NCI-H748 (cell line): ENCODE measurements at regions not wholly inside any gene's neighbourhood (a gene's known extent, or its start where the extent isn't known, plus 50 kb on each side); places are given as distances from the start of the nearest gene placed in this dataset.
"Not testable (repeated sequence)": the region's sequence is repeated elsewhere in the genome, so short reads cannot be mapped to it uniquely, and the experiment has no call there.

ENCODE experiments used
- DNase-seq: peaks from one replicate; lab custom pipeline; 2025; ENCODE audit not compliant: unreplicated experiment; lab: John Stamatoyannopoulos, UW

DNA sequence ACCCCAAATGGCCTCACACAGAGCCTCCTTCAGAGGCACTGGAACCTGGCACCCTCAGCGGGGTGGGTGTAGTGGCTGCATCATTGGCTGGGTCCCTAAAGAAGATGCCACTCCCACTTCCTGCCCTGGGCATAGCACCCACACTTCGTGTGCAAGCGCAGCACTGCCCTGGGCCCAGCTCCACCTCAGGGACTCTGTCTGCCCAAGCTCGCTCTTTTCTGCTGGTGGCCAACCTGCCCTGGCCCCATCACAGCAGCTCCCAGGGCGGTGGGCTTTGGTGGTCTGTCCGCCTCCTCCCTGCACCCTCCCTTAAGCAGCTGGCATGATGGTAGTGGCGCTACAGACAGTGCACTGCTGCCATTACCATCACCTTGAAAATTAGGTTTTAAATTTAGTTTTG, 829.3 kb upstream of the BRINP3 start:
- DNase-seq: no peak

- peak; percentile 44 for DNase-seq
These were observed 838.2 kb upstream of the RGS18 start for GRCh38 chr1:191320062-191320461.

- DNase-seq: no peak
These were observed 830.4 kb upstream of the RGS18 start for GRCh38 chr1:191327868-191328267.

DNA sequence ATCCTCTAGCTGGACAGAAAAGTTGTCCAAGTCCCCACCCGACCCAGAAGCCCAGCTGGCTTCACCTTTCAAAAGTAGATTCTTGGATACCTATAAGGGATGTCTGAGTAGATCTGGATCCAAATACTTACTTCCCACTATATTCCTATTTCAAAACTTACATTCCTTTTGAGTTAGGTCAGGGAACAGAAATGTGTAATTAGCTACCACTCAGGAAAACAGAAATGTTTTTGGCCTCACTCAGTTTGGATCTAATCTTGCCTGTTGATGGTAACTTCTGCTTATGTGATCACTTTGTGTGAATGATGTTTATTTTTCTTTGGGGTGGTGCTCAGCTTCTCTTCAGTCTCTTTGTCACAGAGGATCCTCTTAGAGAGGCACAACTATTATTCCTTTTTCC, 814.4 kb upstream of the RGS18 start:
- no peak for DNase-seq

DNA sequence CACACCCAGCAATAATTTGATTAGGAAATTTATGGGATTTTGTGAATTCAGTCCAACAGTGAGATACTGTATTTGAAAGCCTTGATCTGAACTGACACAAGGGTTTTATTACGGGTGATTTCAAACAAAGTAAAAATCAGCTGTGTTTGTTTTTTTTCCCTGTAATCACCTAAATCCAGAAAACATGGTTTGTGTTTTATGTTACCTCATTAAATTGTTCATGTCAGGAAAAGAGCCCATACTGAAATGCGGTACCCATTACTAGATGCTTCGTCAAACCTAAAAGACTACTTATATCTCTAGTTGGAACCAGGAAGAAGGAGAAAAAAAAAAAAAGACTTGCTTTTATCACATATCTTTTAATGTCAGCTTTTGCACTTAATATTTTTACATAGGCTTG, 811.9 kb upstream of the RGS18 start:
- DNase-seq: no peak

GRCh38 chr1:191348328-191348727, 809.9 kb upstream of the RGS18 start:
- no peak for DNase-seq

GRCh38 chr1:191350938-191351337, 807.3 kb upstream of the RGS18 start:
- DNase-seq: peak; percentile 12

DNA sequence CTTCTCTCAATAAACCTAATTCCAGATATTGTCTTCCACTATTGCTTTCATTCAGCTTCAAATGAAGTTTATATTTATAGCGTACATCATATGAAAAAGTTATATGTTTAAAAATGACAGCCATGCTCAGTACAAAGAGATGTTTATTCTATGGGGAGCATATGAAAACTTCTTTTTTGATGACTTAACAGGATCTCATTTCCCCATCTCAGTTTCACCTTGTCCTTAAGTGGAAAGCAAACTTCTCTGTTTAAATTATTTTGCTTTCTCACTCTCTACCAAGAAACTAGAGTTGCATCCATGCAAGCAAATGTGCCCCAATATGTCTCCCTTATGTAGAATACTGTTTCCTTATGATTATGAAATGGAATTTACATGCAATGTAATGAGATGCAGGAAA, 799.5 kb upstream of the RGS18 start:
- no peak for DNase-seq

GRCh38 chr1:191366686-191367085, 791.6 kb upstream of the RGS18 start:
- no peak for DNase-seq

- no peak for DNase-seq
These were observed 789.2 kb upstream of the RGS18 start for GRCh38 chr1:191368891-191369654.

DNA sequence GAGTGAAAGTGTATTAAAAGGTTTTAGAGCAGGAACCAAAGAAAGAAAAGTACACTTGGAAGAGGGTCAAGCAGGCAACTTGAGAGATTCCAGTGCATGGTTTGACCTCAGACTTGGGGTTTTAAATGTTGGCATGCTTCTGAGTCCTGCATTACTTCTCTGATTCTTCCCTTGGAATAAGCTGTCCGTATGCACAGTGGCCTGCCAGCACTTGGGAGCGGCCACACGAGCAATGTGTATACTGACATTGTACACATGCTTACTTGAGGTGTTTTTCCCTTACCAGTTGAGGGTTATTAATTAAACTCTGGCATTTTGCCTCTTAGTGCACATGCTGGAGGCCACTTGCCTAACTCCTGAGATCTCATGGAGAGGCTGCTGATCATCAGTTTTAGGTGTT, 786.6 kb upstream of the RGS18 start:
- no peak for DNase-seq

- DNase-seq: no peak
These were observed 770.0 kb upstream of the RGS18 start for GRCh38 chr1:191388283-191388682.

DNA sequence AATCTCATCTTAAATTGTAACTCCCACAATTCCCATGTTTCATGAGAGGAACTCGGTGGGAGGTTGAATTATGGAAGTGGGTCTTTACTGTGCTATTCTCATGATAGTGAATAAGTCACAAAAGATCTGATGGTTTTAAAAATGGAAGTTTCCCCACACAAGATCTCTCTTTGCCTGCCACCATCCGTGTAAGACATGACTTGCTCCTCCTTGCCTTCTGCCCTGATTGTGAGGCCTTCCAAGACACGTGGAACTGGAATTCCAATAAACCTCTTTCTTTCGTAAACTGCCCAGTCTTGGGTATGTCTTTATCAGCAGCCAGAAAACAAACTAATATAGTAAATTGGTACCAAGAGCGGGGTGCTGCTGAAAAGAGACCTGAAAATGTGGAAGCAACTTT, 761.6 kb upstream of the RGS18 start:
- no peak for DNase-seq

DNA sequence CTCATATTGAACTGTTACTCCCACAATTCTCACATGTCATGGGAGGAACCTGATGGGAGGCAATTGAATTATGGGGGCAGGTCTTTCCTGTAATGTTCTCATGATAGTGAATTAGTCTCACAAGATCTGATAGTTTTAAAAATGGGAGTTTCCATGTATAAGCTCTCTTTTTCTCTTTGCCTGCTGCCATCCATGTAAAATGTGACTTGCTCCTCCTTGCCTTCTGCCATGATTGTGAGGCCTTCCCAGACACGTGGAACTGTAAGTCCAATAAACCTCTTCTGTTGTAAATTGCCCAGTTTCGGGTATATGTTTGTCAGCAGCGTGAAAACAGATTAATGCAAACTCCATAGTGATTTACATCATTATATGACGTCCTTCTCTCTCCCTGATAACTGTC, 759.7 kb upstream of the RGS18 start:
- DNase-seq: no peak

DNA sequence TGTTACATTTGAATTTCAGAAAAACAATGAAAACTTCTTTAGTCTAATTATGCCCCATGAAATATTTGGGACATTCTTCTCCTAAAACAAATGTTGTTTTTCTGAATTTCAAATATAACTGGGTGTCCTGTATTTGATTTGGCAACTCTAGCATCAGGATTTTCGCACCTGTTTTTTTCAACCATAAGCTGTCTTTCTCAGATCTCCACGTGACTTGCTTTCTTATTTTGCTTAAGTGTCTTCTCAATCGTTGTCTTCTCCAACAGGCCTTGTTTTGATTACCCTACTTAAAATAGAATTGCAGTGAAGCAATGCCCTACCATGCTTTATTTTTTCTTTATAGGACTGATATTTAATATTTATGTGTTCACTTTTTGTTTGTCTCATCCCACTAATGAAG, 752.8 kb upstream of the RGS18 start:
- no peak for DNase-seq

- DNase-seq: no peak
These were observed 743.2 kb upstream of the RGS18 start for GRCh38 chr1:191414981-191415640.

GRCh38 chr1:191419842-191420241, 738.4 kb upstream of the RGS18 start:
- DNase-seq: no peak

- no peak for DNase-seq
These were observed 730.7 kb upstream of the RGS18 start for GRCh38 chr1:191427593-191427992.

DNA sequence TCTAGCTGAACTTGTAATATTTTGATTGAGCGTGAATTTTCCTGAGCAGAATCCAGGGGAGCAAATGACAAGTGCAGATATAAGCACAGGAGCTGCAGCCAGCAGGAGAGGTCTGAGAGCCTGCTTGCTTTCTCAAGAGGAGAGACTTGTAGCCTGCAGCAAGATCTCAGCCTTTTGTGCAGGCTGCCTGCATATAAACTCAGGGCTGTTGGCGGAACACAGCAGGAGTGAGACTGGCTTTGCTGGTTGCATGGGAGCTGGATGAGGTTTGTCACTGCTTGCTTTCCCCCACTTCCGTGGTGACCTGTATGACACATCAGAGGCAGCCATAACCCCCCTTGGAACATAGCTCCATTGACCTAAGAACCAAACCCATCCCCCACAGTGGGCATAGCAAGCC, 725.4 kb upstream of the RGS18 start:
- DNase-seq: no peak

DNA sequence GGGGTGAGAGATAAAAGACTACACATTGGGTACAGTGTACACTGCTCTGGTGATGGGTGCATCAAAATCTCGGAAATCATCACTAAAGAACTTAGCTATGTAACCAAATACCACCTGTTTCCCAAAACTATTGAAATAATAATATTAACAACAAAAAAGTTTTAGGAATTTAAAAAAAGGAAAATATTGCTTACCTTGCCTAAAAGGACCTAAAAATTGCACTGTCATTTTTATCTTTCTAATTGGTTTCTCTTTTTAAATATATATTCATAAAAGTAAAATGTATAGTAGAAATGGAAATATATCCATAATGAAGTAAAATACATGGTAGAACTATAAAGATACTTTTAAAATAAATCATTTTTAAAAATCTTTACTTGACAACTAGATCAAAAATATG, 719.3 kb upstream of the RGS18 start:
- no peak for DNase-seq

GRCh38 chr1:191448279-191448678, 710.0 kb upstream of the RGS18 start:
- not testable (repeated sequence) for DNase-seq

DNA sequence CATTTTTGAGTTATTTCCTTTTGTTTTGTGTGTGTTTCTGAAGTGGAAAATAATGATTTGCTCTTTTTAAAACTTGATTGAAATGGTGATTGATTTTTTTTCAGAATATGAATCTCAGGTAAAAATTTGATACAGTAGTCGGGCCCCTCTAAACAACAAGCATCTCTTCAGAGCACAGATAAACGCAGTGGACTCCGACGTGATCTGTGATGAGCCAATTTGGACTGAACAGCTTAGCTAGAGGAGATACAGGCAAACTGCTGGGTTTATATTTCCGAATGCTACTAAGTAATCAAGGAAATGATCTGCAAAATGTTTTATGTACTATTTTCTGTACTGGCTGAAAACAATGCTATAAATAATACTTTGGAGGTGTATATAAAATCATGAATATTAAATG, 705.7 kb upstream of the RGS18 start:
- DNase-seq: no peak

GRCh38 chr1:191453487-191453886, 704.8 kb upstream of the RGS18 start:
- no peak for DNase-seq
